ENCODE measurements at regions not wholly inside any gene's neighbourhood (a gene's known extent, or its start where the extent isn't known, plus 50 kb on each side); places are given as distances from the start of the nearest gene placed in this dataset.
"Not testable (repeated sequence)": the region's sequence is repeated elsewhere in the genome, so short reads cannot be mapped to it uniquely, and the experiment has no call there.

GRCh38 chr5:60036192-60036938 lies 142.8 kb upstream of the PDE4D start:
- DNase-seq (ENCODE audit: low read depth) = no peak
- TF ChIP-seq CTCF (conservative IDR thresholded peaks at IDR 0.05; ENCODE audit: low read length) = no peak
- H3K4me3 ChIP-seq (ENCODE audit: low read length) = no peak overlapping the region

- no peak for TF ChIP-seq CTCF (conservative IDR thresholded peaks at IDR 0.05; ENCODE audit: low read length)
- no peak overlapping the region for H3K4me3 ChIP-seq (ENCODE audit: low read length)
- peak; percentile 43 for DNase-seq (ENCODE audit: low read depth)
These were observed 132.6 kb upstream of the PDE4D start for GRCh38 chr5:60026161-60026560.

GRCh38 chr5:60024104-60024503 lies 130.6 kb upstream of the PDE4D start:
- no peak for DNase-seq (ENCODE audit: low read depth)
- TF ChIP-seq CTCF (conservative IDR thresholded peaks at IDR 0.05; ENCODE audit: low read length) = no peak
- H3K4me3 ChIP-seq (ENCODE audit: low read length) = no peak overlapping the region

- TF ChIP-seq CTCF (conservative IDR thresholded peaks at IDR 0.05; ENCODE audit: low read length) = no peak
- H3K4me3 ChIP-seq (ENCODE audit: low read length) = no peak overlapping the region
- no peak for DNase-seq (ENCODE audit: low read depth)
These were observed 129.7 kb upstream of the PDE4D start for GRCh38 chr5:60023255-60023654.

- H3K4me3 ChIP-seq (ENCODE audit: low read length) = no peak overlapping the region
- no peak for DNase-seq (ENCODE audit: low read depth)
- no peak for TF ChIP-seq CTCF (conservative IDR thresholded peaks at IDR 0.05; ENCODE audit: low read length)
These were observed 126.9 kb upstream of the PDE4D start for GRCh38 chr5:60020457-60020856.

- H3K4me3 ChIP-seq (ENCODE audit: low read length); DNase-seq (ENCODE audit: low read depth): not testable (repeated sequence)
These were observed 125.4 kb upstream of the PDE4D start for GRCh38 chr5:60018960-60019359.

GRCh38 chr5:60018091-60018490 lies 124.6 kb upstream of the PDE4D start:
- DNase-seq (ENCODE audit: low read depth) = no peak
- no peak overlapping the region for H3K4me3 ChIP-seq (ENCODE audit: low read length)
- TF ChIP-seq CTCF (conservative IDR thresholded peaks at IDR 0.05; ENCODE audit: low read length) = no peak

All from AG10803 (cell line).